Fibroblast of skin of scalp (primary cell): ENCODE measurements at regions not wholly inside any gene's neighbourhood (a gene's known extent, or its start where the extent isn't known, plus 50 kb on each side); places are given as distances from the start of the nearest gene placed in this dataset.
"Not testable (repeated sequence)": the region's sequence is repeated elsewhere in the genome, so short reads cannot be mapped to it uniquely, and the experiment has no call there.

ENCODE experiments used
- DNase-seq: peaks from one replicate; pipeline ENCODE4 v3.0.0-alpha.2; 2013

DNA sequence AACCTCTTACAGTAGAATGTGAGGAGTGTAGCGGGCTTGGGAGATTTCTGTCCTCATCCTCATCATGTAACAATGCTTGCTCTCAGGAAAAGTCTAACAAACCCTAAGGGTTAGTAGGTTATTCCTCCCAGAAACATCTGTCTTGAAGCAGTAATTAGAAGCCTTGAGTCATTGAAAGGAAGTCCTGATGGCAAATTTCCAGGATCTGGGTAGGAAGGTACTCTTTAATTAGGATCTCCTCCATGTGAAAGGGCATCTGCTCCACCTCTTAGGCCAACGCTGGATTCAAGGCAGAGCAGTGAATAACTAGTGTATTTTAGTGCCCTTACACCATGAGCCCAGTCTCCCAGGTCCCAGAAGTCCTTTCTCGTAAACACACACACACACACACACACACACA lies 106.6 kb upstream of the BARHL2 start:
- DNase-seq, result no peak

DNA sequence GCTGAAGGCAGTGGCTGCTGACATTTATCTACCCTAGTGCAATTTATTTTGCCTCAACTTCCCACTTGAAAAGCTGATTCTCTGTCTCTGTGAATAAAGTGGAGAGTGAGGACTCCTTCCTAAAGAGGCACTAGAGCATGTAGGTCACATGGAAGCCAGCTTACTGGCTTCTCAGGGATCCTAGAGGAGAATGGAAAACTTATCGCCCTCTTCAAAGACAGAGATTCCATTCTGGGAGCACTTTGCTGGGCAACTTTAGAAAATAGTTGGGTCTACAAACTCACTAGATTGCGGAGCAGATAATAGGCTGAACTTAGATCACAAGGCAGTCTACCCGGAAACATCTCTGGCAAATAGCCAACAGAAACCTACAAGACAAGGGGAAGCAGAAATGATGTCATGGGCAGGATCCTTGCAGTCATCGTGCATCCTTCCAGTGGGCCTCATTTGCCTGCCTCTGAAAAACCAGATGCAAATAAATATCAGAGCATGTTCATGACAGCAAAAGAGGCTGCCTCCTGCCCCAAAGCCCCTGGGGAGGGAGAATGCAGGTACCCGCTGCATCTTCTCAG lies 104.8 kb upstream of the BARHL2 start:
- no peak for DNase-seq

- DNase-seq, result no peak
Measured at GRCh38 chr1:90821152-90821787, 104.2 kb upstream of the BARHL2 start.

DNA sequence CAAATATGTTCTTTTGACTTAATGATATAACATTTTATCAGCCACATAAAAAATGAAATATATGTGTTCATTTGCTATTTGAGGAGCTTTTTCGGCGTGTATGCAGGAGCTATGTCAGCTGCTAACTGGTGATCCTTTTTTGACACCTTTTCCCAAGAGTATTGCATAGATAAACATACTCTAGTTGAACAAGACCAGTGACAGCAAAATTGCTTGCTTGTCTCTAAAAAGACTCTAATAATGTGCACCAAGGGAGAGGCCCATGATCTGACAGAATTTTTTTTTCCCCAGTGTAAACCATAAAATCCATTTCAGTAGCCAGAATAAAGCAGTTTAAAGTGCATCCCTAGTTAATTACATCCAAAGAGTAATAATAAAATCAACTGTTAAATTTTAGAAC lies 103.6 kb upstream of the BARHL2 start:
- no peak for DNase-seq

- no peak for DNase-seq
Measured at GRCh38 chr1:90817399-90817798, 100.3 kb upstream of the BARHL2 start.

DNA sequence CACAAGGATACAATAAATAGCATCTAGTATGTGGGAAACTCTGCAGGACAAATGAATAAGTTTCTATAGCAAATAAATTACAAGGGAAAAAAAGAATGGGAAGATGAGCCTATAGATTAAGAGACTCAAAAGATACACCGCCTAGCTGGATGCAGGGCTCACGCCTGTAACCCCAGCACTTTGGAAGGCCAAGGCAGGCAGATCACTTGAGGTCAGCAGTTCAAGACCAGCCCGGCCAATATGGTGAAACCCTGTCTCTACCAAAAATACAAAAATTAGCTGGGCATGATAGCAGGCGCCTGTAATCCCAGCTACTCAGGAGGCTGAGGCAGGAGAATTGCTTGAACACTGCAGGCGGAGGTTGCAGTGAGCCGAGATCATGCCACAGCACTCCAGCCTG lies 95.1 kb upstream of the BARHL2 start:
- DNase-seq, result not testable (repeated sequence)

DNA sequence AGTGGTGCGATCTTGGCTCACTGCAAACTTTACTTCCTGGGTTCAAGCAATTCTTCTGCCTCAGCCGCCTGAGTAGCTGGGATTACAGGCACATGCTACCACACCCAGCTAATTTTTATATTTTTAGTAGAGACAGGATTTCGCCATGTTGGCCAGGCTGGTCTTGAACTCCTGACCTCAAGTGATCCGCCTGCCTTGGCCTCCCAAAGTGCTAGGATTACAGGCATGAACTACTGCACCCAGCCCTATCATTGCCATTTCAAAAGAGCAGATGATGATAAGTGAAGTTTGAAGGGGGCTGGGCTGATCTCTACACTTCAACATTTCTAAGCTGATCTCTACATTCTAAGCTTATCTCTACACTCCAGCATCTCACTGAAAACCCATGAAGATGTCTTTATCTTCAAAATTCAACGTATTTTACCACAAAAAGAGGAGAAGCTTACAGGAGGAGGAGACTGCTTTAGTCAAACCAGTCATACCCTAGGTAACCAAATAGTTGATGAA lies 94.4 kb upstream of the BARHL2 start:
- DNase-seq, result not testable (repeated sequence)

- DNase-seq, result no peak
Measured at GRCh38 chr1:90810681-90811080, 93.6 kb upstream of the BARHL2 start.

DNA sequence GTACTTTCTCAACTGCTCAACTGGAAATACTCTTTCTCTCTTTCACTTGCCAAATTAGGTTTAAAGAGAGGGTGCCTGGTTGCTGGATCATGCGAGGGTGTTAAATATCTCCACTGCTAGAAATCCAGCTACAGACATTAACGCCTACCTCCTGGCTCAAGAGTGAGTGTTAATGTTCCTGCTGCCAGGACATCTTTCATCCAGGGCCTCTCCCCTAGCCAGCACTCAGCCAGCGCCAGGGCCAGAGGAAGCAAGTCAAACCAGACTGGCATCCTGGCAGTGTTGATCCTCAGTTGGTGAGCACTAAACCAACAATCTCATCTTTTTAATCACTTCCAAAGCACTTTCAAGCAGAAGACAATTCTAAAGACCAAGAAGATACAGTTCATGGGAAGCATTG lies 92.9 kb upstream of the BARHL2 start:
- DNase-seq, result no peak

GRCh38 chr1:90809093-90809492 lies 92.0 kb upstream of the BARHL2 start:
- no peak for DNase-seq

GRCh38 chr1:90807329-90807728 lies 90.2 kb upstream of the BARHL2 start:
- no peak for DNase-seq

GRCh38 chr1:90802622-90803021 lies 85.5 kb upstream of the BARHL2 start:
- DNase-seq, result no peak

DNA sequence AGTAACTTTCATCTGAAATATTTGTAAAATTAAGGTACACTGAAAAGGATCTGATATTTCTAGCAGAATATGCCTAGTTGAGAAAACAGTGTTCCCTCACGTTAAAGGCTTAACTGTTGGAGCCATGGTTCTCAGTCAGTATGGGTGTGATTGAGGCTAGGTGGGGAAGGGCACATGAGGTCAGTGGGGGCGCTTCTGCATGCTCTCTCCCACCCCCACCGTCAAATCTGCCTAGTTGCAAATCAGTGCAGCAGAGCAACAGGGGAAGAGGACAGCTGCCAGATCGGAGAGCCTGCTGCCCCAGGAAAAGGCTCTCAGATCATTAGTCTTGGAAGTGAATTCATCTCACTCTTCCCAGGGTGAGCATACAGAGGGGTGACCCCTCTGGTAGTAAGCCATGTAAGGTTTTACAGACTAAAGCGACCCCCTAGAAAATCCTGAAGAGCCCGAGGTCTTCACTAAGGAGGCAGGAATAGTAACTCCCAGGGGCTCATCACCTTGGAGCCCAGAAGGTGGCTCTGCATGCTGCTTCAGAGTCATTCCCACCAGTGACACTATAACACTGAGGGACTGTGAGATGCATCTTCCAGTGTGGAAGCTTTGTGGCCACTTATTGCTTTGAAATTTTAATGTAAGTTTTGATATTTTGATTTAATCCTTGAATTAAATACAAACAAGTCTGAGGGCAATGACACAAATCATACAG lies 83.1 kb upstream of the BARHL2 start:
- no peak for DNase-seq

DNA sequence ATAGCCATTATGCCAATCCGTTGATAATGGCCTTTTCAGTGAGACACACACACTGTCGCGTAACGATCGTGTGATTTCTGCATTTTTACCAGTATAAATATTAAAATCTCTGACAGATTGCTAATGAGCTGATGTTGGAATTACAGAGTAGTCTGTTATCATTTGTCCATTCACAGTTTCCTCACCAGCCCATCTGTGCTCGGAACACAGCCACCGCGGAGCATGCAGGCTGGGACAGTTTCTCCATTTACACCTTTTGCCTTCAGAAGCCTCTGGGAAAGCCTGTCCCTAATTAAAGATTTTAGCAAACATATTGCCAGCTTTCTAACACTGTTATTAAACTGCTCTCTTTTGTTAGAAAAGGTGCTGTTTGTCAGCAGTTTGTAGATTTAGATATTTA lies 82.2 kb upstream of the BARHL2 start:
- DNase-seq, result no peak

GRCh38 chr1:90798883-90799282 lies 81.8 kb upstream of the BARHL2 start:
- no peak for DNase-seq

- no peak for DNase-seq
Measured at GRCh38 chr1:90798344-90798743, 81.2 kb upstream of the BARHL2 start.

DNA sequence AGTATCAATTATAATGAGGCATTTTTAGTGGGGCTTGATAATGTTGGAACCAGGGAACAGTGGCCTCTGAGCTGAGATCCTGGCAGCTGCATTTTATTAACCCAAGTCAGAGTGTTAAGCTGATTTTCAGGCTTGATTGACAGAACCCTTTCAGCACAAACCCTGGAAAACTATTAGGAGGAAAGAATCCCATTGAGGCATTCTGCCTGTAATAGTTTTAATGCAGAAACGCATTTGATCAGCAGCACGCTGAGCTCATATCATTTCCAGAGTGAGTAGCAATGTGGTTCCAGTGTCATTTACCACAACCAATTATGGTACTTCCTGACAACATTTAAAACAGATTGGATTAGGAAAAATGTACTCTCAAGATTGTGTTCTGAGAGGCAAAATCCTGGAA lies 78.3 kb upstream of the BARHL2 start:
- DNase-seq, result no peak

DNA sequence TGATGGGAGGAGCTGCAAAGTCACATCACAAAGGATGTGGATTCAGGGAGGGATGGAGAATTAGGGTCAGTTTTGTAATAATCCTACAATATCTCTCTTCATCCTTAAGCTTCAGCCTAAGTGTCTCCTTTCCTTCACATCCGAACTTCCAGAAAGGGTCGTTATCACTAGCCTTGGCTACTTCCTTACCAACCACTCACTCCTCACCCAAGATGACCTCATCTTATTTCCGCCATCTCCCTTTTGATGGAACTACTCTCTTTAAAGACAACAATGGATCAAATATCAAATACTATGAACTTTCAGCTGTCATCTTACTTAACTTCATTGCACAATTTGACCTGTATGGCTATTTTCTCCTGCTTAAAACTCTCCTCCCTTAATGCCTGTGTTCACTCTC lies 69.6 kb upstream of the BARHL2 start:
- DNase-seq, result no peak

DNA sequence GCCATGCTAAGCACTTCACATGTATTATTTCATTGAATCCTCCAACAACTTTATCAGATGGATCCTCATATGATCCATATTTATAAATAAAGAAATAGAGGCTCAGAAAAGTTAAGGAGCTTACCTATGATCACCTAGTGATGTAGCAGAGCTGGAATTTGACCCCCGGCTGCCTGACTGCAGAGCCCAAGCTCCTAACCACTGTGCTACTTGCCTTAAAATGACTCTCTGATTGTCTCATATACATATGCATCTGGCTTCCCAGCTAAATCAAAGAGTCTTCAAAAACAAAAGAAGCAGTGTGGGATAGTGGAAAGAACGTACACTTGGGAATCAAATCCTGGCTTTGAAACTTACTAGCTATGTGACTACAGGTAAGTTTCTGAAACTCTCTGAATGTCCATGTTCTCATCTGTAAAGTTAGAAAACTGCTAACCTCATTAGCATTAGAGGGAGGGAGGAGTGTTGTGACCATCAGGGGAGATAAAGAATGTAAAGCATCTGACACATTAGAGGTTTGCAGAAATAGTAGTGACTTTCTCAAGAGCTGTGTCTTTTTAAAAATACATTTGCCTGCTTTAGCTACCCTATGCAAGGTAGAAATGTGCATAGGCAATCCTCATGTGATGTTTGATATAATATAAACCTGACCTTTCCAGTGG lies 67.2 kb upstream of the BARHL2 start:
- no peak for DNase-seq

DNA sequence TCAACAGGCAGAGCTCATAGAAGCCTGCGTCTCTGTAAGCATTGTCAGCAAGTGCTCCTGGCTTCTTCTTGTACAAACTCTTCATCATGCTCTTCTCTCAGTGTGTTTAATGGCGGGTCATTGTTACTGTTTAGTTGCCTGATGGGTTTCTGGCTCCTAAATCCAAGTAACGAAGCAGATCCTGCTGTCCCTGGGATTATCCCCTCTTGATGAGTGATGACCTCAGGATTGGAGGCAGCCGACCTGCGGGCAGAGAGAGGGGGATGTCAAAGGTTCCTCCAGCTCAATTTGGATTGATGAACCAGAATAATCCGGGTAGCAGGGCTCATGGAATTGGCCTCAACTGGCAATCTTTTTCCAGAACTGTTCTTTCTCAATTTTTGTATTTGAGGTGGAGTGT lies 66.1 kb upstream of the BARHL2 start:
- no peak for DNase-seq

DNA sequence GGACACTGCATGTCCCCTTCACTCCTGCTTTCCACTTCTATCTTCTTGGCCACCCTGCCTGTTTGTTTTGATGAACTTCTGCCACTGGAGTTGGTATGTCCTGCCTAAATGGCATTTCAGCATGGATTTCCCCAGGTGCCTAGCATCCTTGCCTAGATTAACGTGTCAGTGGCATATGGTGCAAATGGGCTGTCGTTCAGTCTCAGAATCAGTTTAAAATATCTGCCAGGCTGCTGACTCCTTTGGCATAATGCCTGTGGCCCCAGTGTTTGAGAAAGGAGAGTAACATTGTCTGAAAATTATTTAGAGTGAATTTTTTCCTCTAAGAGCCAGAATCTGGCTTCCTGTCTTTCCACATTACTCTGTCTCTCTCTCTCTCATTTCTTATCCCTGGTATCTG lies 64.9 kb upstream of the BARHL2 start:
- DNase-seq, result no peak

DNA sequence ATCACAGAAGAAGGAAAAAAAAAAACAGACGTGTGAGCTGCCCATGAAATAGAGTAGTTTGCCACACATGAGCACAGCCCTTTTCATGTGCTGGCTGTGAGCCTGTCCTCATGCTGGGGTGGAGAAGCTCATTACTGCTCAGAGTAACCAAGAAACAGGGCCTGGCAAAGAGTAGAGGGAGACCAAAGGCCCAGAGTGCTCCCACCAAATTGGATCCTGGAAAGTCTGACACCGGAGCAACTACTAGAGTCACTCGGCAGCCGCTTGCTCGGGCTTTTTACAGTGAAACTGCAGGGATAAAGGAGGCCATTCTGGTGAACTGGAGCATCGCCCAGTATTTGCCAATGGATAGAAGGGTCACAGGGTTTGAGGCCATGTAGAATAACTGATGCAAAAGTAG lies 64.4 kb upstream of the BARHL2 start:
- no peak for DNase-seq

DNA sequence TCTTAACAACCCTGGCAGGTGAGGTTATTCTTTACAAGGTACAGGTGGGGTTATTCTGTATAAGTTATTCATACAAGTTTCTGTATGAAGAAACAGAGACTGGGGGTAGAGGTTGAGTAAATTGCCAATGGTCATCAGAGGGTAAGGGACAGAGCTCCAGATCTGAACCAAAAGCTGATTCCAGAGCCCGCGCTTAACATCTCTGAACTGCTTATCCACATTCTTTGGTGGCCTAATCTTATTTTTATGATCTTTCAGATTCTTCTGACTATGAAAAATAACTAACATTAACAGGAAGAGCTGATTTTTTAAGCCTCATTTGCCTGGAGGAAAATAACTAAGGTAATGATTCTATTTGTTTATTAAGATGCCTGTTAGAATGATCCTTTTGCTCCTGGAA lies 63.9 kb upstream of the BARHL2 start:
- DNase-seq, result no peak

DNA sequence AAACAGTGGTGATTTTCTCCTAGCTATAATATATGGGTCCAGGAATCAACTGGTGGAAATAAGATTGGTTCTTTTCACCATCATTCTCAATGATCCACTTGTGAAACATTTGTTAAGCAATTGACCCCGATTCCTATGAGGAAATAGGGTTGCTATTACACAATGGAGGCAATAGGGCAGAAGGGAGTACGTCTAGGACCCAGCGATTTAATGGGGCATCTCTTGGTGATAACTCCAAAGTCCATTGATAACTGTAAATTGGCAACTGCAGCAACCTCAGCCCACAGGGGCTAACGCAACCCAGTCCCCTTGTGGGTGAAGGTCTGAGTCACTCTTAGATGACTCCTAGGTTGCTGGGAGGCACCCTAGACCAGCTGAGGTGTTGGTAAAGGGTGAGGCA lies 62.5 kb upstream of the BARHL2 start:
- no peak for DNase-seq
